Thyroid gland (tissue), 4 donors: ENCODE measurements at regions not wholly inside any gene's neighbourhood (a gene's known extent, or its start where the extent isn't known, plus 50 kb on each side); places are given as distances from the start of the nearest gene placed in this dataset.

ENCODE experiments used
- CTCF ChIP-seq, 6 experiments: fragments of 200-600 bp in 3 of 6; fragments of 450-650 bp in 3 of 6; sonication (generic) in 3 of 6; IDR thresholded peaks; one replicate each; pipeline ENCODE4 v1.5.1; 2016 to 2019; ENCODE audit warnings: antibody characterized with exemption in 6 of 6, mild to moderate bottlenecking in 2 of 6, inconsistent platforms in 1 of 6, moderate library complexity in 1 of 6
- POLR2A ChIP-seq, 2 donors: fragments of 450-650 bp; IDR thresholded peaks; one replicate each; pipeline ENCODE4 v1.6.1; 2017; ENCODE audit warnings: antibody characterized with exemption in 2 of 2, mild to moderate bottlenecking in 2 of 2, moderate library complexity in 1 of 2

GRCh38 chr6:144646093-144647056 is 361.2 kb downstream of the UTRN start:
- no peak for TF ChIP-seq CTCF (IDR thresholded peaks at IDR 0.05)
- no peak for TF ChIP-seq POLR2A (IDR thresholded peaks at IDR 0.05)
